ENCODE measurements at regions not wholly inside any gene's neighbourhood (a gene's known extent, or its start where the extent isn't known, plus 50 kb on each side); places are given as distances from the start of the nearest gene placed in this dataset.

DNA sequence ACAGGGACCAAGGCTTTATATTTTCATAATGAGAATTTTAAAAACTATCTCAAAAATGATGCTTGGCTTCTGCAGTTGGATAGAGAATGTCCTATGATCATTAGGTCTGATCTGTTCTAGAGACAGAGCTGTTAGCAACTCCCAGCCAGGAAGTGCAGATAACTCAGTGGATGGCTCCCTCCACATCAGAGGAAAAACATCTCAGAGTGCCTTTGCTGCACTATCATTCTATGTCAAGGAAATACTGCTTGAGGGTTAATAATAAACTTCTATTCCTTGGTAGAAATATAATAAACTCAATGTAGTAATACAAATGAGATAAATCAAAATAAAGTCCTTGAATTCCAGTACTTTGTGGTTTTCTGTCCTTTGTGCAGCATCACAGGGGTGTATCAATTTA lies 78.0 kb upstream of the BET1 start (continued):
- TF ChIP-seq, protein P1, sequence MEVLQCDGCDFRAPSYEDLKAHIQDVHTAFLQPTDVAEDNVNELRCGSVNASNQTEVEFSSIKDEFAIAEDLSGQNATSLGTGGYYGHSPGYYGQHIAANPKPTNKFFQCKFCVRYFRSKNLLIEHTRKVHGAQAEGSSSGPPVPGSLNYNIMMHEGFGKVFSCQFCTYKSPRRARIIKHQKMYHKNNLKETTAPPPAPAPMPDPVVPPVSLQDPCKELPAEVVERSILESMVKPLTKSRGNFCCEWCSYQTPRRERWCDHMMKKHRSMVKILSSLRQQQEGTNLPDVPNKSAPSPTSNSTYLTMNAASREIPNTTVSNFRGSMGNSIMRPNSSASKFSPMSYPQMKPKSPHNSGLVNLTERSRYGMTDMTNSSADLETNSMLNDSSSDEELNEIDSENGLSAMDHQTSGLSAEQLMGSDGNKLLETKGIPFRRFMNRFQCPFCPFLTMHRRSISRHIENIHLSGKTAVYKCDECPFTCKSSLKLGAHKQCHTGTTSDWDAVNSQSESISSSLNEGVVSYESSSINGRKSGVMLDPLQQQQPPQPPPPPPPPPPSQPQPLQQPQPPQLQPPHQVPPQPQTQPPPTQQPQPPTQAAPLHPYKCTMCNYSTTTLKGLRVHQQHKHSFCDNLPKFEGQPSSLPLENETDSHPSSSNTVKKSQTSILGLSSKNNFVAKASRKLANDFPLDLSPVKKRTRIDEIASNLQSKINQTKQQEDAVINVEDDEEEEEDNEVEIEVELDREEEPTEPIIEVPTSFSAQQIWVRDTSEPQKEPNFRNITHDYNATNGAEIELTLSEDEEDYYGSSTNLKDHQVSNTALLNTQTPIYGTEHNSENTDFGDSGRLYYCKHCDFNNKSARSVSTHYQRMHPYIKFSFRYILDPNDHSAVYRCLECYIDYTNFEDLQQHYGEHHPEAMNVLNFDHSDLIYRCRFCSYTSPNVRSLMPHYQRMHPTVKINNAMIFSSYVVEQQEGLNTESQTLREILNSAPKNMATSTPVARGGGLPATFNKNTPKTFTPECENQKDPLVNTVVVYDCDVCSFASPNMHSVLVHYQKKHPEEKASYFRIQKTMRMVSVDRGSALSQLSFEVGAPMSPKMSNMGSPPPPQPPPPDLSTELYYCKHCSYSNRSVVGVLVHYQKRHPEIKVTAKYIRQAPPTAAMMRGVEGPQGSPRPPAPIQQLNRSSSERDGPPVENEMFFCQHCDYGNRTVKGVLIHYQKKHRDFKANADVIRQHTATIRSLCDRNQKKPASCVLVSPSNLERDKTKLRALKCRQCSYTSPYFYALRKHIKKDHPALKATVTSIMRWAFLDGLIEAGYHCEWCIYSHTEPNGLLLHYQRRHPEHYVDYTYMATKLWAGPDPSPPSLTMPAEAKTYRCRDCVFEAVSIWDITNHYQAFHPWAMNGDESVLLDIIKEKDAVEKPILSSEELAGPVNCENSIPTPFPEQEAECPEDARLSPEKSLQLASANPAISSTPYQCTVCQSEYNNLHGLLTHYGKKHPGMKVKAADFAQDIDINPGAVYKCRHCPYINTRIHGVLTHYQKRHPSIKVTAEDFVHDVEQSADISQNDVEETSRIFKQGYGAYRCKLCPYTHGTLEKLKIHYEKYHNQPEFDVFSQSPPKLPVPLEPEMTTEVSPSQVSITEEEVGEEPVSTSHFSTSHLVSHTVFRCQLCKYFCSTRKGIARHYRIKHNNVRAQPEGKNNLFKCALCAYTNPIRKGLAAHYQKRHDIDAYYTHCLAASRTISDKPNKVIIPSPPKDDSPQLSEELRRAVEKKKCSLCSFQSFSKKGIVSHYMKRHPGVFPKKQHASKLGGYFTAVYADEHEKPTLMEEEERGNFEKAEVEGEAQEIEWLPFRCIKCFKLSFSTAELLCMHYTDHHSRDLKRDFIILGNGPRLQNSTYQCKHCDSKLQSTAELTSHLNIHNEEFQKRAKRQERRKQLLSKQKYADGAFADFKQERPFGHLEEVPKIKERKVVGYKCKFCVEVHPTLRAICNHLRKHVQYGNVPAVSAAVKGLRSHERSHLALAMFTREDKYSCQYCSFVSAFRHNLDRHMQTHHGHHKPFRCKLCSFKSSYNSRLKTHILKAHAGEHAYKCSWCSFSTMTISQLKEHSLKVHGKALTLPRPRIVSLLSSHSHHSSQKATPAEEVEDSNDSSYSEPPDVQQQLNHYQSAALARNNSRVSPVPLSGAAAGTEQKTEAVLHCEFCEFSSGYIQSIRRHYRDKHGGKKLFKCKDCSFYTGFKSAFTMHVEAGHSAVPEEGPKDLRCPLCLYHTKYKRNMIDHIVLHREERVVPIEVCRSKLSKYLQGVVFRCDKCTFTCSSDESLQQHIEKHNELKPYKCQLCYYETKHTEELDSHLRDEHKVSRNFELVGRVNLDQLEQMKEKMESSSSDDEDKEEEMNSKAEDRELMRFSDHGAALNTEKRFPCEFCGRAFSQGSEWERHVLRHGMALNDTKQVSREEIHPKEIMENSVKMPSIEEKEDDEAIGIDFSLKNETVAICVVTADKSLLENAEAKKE (CRISPR knock-in tag; IDR thresholded peaks at IDR 0.05): no peak
- TF ChIP-seq REST (IDR thresholded peaks at IDR 0.05; ENCODE audit: unreplicated experiment) (no peak), NANOG (IDR thresholded peaks at IDR 0.05; ENCODE audit: borderline replicate concordance) (no peak), EZH2phosphoT487 (IDR thresholded peaks at IDR 0.05; ENCODE audit: unreplicated experiment) (no peak), STAT1 (IDR thresholded peaks at IDR 0.05; ENCODE audit: unreplicated experiment) (no peak), CREB1 (CRISPR knock-in tag; IDR thresholded peaks at IDR 0.05; ENCODE audit: low read depth) (no peak), EZH2 (IDR thresholded peaks at IDR 0.05; ENCODE audit: low read depth, unreplicated experiment) (no peak), ZNF331 (CRISPR knock-in tag; IDR thresholded peaks at IDR 0.05; ENCODE audit: low read depth) (no peak), JUNB (IDR thresholded peaks at IDR 0.05; ENCODE audit: unreplicated experiment) (no peak)
- TF ChIP-seq, protein P2, sequence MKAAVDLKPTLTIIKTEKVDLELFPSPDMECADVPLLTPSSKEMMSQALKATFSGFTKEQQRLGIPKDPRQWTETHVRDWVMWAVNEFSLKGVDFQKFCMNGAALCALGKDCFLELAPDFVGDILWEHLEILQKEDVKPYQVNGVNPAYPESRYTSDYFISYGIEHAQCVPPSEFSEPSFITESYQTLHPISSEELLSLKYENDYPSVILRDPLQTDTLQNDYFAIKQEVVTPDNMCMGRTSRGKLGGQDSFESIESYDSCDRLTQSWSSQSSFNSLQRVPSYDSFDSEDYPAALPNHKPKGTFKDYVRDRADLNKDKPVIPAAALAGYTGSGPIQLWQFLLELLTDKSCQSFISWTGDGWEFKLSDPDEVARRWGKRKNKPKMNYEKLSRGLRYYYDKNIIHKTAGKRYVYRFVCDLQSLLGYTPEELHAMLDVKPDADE (IDR thresholded peaks at IDR 0.05): no peak
